HepG2 (cell line): ENCODE measurements at regions not wholly inside any gene's neighbourhood (a gene's known extent, or its start where the extent isn't known, plus 50 kb on each side); places are given as distances from the start of the nearest gene placed in this dataset.

ENCODE experiments used
- ATF2 ChIP-seq: sonication (generic); formaldehyde crosslinking; IDR thresholded peaks from 2 replicates; pipeline ENCODE4 v1.4.0; 2020; ENCODE audit warnings: missing genetic modification reagents
- CC2D1A ChIP-seq: sonication (generic); formaldehyde crosslinking; IDR thresholded peaks from 2 replicates; pipeline ENCODE4 v1.8.1; 2023; ENCODE audit warnings: mild to moderate bottlenecking, missing genetic modification reagents
- ERF ChIP-seq: IDR thresholded peaks from 2 replicates; pipeline ENCODE4 v1.6.1; 2018; ENCODE audit warnings: missing biosample characterization, missing genetic modification reagents
- ESRRA ChIP-seq: sonication (generic); formaldehyde crosslinking; IDR thresholded peaks from 2 replicates; pipeline ENCODE4 v1.5.1; 2020; ENCODE audit warnings: mild to moderate bottlenecking, low read depth, missing genetic modification reagents
- HOXD1 ChIP-seq: sonication (generic); formaldehyde crosslinking; IDR thresholded peaks from 2 replicates; pipeline ENCODE4 v1.5.0; 2020; ENCODE audit warnings: missing genetic modification reagents
- POLR2A ChIP-seq, 2 experiments: IDR thresholded peaks; 2 replicates each; pipeline ENCODE4 v1.6.1; 2011; ENCODE audit warnings: low read depth in 2 of 2, low read length in 2 of 2, mild to moderate bottlenecking in 1 of 2, moderate library complexity in 1 of 2; ENCODE audit not compliant: insufficient read depth in 1 of 2
- SP1 ChIP-seq, 2 experiments: fragments of 450-650 bp in 1 of 2; sonication (generic) in 1 of 2; formaldehyde crosslinking in 1 of 2; IDR thresholded peaks; 2 replicates each; pipeline versions ENCODE4 v1.4.0 to v1.6.1; 2016 to 2020; ENCODE audit warnings: missing genetic modification reagents in 1 of 2
- ZNF180 ChIP-seq: sonication (generic); formaldehyde crosslinking; IDR thresholded peaks from 2 replicates; pipeline ENCODE4 v1.4.0; 2020; ENCODE audit warnings: low read depth, missing genetic modification reagents, borderline replicate concordance
- ZNF451 ChIP-seq: sonication (generic); formaldehyde crosslinking; IDR thresholded peaks from 2 replicates; pipeline ENCODE4 v1.5.0; 2020; ENCODE audit warnings: mild to moderate bottlenecking, missing genetic modification reagents
- ZSCAN20 ChIP-seq: sonication (generic); formaldehyde crosslinking; IDR thresholded peaks from 2 replicates; pipeline ENCODE4 v1.4.0; 2020; ENCODE audit warnings: missing genetic modification reagents, mild to moderate bottlenecking, borderline replicate concordance

- TF ChIP-seq ZNF451 (CRISPR knock-in tag) (no peak), HOXD1 (CRISPR knock-in tag) (no peak), CC2D1A (CRISPR knock-in tag) (no peak), ZNF180 (no peak), ATF2 (CRISPR knock-in tag) (no peak), ESRRA (CRISPR knock-in tag) (no peak), ZSCAN20 (no peak), SP1 (IDR thresholded peaks at IDR 0.05) (no peak), SP1 (CRISPR knock-in tag; IDR thresholded peaks at IDR 0.05) (no peak), ERF (CRISPR knock-in tag) (no peak), POLR2A (IDR thresholded peaks at IDR 0.05; ENCODE audit: insufficient read depth in 1 of 2, low read depth in 2 of 2, low read length in 2 of 2) (no peak)
These were observed 55.3 kb downstream of the GADD45G start for GRCh38 chr9:89659891-89660685.
